ACC112 (cell line): ENCODE measurements at regions not wholly inside any gene's neighbourhood (a gene's known extent, or its start where the extent isn't known, plus 50 kb on each side); places are given as distances from the start of the nearest gene placed in this dataset.

ENCODE experiments used
- H2AFZ ChIP-seq: fragments of 200-600 bp; sonication (generic); one replicate; pipeline ENCODE4 v1.6.0; 2017; ENCODE audit warnings: antibody characterized with exemption, low read length; ENCODE audit not compliant: unreplicated experiment
- H3K27ac ChIP-seq: fragments of 200-600 bp; sonication (generic); 2 replicates; pipeline ENCODE4 v1.5.1; 2014; ENCODE audit warnings: low read depth, mild to moderate bottlenecking, antibody characterized with exemption, low read length, moderate library complexity
- H3K27me3 ChIP-seq: fragments of 200-600 bp; sonication (generic); 2 replicates; pipeline ENCODE4 v1.6.1; 2014; ENCODE audit warnings: mild to moderate bottlenecking, antibody characterized with exemption, low read length, moderate library complexity, mixed read lengths; ENCODE audit not compliant: insufficient read depth
- H3K36me3 ChIP-seq: fragments of 200-600 bp; sonication (generic); 2 replicates; pipeline ENCODE4 v1.6.1; 2016; ENCODE audit warnings: mild to moderate bottlenecking, antibody characterized with exemption, low read length, moderate library complexity, mixed read lengths; ENCODE audit not compliant: insufficient read depth
- H3K4me1 ChIP-seq: fragments of 200-600 bp; sonication (generic); one replicate; pipeline ENCODE4 v1.6.1; 2016; ENCODE audit warnings: low read length, mixed read lengths; ENCODE audit not compliant: insufficient read depth, unreplicated experiment, control insufficient read depth
- H3K4me3 ChIP-seq: fragments of 200-600 bp; sonication (generic); 2 replicates; pipeline ENCODE4 v1.5.1; 2014; ENCODE audit warnings: mild to moderate bottlenecking, low read depth, low read length
- H3K79me2 ChIP-seq: fragments of 200-600 bp; sonication (generic); one replicate; pipeline ENCODE4 v1.6.0; 2016; ENCODE audit warnings: low read length; ENCODE audit not compliant: control insufficient read depth, unreplicated experiment, insufficient read depth

GRCh38 chr6:165920896-165921671, 246.6 kb downstream of the TBXT start:
- Histone ChIP-seq H3K4me3 (no peak overlapping the region), H3K79me2 (no peaks in the 10 kb centered on the region), H3K27ac (peak overlapping the region; percentile 83), H3K36me3 (no peaks in the 10 kb centered on the region), H3K4me1 (peaks cover 24% of the 10 kb centered on the region), H2AFZ (no peak overlapping the region), H3K27me3 (no peaks in the 10 kb centered on the region)

GRCh38 chr6:165917576-165917975, 250.1 kb downstream of the TBXT start:
- Histone ChIP-seq H3K36me3 (no peaks in the 10 kb centered on the region), H2AFZ (no peak overlapping the region), H3K4me1 (peaks cover 17% of the 10 kb centered on the region), H3K27me3 (no peaks in the 10 kb centered on the region), H3K79me2 (no peaks in the 10 kb centered on the region), H3K27ac (no peak overlapping the region), H3K4me3 (no peak overlapping the region)

DNA sequence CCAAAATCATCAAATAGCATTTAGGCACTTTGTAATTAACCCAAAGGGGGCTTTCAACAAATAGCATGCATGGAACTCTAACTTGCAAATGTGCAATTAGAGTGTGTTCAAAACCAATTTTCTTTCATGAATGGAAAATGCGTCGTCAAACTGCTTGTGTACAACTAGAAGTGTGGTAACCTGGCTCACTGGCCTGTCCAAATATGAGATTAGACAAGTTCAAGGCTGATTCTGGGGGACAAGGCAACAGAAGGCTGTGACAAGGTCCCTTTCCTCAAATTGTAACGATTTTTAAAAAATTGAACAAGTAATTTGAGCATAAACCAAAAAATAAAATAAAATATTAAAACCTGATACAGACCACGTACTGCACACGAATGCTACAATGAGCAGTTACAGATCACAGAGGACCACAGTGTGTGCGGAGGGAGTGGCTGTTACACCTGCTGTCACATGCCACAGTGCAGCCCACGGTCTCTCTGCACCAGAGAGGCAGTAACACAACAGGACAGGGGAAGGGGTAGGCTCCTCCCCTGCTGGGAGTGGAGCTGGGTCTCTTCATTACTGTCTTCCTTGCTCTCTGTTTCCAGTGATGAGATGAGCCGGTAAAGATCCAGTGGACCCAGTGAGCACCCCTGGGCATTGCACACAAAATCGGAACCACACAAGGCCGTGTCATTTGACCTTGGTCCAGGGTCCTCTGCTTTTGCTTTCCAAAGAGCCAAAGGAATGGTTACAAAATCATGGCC, 252.2 kb upstream of the PDE10A start:
- no peaks in the 10 kb centered on the region for H3K79me2 ChIP-seq
- no peaks in the 10 kb centered on the region for H3K27me3 ChIP-seq
- H3K27ac ChIP-seq, result no peak overlapping the region
- no peak overlapping the region for H3K4me3 ChIP-seq
- H2AFZ ChIP-seq, result no peak overlapping the region
- H3K4me1 ChIP-seq, result no peaks in the 10 kb centered on the region
- no peaks in the 10 kb centered on the region for H3K36me3 ChIP-seq

DNA sequence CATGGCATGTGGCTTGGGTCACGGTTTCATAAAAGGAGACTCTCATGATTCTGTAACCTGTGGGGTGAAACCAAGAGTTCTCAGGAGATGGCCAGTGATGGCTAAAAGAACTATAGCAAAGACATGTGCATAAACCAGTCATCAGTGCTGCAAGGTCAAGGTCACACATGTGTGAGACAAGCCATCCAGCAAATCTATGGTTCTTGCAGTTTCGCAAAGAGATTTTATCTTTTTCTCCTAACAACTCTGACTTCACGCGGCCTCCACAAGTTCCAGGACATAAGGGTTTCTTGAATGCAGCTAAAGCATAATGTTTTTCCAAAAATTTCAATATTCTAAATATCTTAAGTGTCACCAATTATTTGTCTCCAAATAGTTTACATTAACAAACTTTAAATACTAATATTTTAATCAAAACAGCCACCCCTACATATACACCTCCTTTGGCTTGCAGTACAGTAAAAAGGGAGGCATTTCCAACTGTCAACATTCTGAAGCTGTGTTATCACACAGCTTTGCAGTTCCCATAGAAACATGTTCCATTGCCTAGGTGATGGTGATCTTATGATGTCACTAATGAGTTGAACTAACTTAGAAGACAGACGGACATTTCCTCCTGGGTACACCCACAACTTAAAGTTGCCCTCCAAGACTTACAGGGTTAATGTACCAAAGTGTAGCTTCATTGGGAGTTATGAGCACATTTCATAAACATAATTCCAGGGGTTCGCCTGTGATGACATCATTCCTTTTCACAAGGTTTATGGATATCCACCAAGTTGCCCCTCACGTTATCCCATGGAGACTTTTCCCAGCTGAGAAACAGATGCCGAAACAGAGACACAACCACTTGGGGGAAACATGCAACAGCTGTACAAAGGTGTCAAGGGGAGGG, 250.9 kb upstream of the PDE10A start:
- Histone ChIP-seq H3K27ac (no peak overlapping the region), H3K79me2 (no peaks in the 10 kb centered on the region), H3K27me3 (no peaks in the 10 kb centered on the region), H2AFZ (no peak overlapping the region), H3K4me1 (no peaks in the 10 kb centered on the region), H3K36me3 (no peaks in the 10 kb centered on the region), H3K4me3 (no peak overlapping the region)

GRCh38 chr6:165910184-165910966, 247.3 kb upstream of the PDE10A start:
- H3K4me3 ChIP-seq, result no peak overlapping the region
- no peaks in the 10 kb centered on the region for H3K4me1 ChIP-seq
- H3K27ac ChIP-seq, result no peak overlapping the region
- H3K79me2 ChIP-seq, result no peaks in the 10 kb centered on the region
- H2AFZ ChIP-seq, result no peak overlapping the region
- no peaks in the 10 kb centered on the region for H3K27me3 ChIP-seq
- no peaks in the 10 kb centered on the region for H3K36me3 ChIP-seq

GRCh38 chr6:165906736-165907135, 243.7 kb upstream of the PDE10A start:
- Histone ChIP-seq H2AFZ (no peak overlapping the region), H3K27me3 (no peaks in the 10 kb centered on the region), H3K79me2 (no peaks in the 10 kb centered on the region), H3K27ac (no peak overlapping the region), H3K36me3 (no peaks in the 10 kb centered on the region), H3K4me3 (no peak overlapping the region), H3K4me1 (no peaks in the 10 kb centered on the region)

- Histone ChIP-seq H3K4me3 (no peak overlapping the region), H2AFZ (no peak overlapping the region), H3K4me1 (no peaks in the 10 kb centered on the region), H3K79me2 (no peaks in the 10 kb centered on the region), H3K27me3 (no peaks in the 10 kb centered on the region), H3K27ac (no peak overlapping the region), H3K36me3 (no peaks in the 10 kb centered on the region)
These were observed 242.7 kb upstream of the PDE10A start for GRCh38 chr6:165905744-165906143.

DNA sequence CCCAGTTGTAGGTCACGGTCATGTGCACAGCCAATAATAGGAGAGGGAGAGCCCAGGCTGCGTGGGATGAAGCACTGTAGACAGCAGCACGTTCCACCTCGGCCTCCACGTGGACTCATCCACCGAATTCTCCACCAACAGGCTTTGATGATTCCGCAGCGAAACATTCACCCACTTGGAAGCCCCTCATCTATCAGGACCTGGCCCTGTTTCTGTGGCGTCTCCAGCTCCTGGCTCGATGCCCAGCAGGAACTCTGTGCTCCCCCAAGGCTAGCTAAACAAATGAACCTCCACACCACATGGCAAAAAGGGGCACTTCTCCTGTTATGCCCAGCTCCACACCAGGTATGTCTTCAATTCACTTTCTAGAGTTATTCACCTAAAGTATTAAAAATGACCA, 237.9 kb upstream of the PDE10A start:
- Histone ChIP-seq H3K4me1 (no peaks in the 10 kb centered on the region), H3K4me3 (no peak overlapping the region), H2AFZ (no peak overlapping the region), H3K79me2 (no peaks in the 10 kb centered on the region), H3K36me3 (no peaks in the 10 kb centered on the region), H3K27me3 (no peaks in the 10 kb centered on the region), H3K27ac (no peak overlapping the region)

DNA sequence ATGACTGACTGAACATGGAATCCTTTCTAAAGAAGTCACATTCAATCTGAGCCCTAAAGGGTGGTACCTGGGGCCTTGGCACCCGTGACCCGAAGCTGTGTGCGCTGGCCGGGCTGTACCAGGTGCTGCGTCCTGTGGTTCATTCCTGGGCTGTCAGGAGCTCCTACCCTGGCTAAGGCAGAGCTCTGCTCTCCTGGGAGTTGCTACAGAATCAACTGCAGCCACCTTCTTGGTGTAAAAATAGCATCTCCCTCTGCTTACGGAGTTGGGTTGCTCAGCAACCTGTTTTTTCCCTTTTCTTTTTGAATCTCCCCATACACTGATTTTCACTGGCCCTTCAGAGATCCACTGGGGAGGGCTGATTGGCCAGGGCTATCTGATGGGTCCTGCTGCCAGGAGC, 236.6 kb upstream of the PDE10A start:
- H3K79me2 ChIP-seq, result no peaks in the 10 kb centered on the region
- no peak overlapping the region for H3K4me3 ChIP-seq
- no peaks in the 10 kb centered on the region for H3K36me3 ChIP-seq
- no peak overlapping the region for H2AFZ ChIP-seq
- H3K4me1 ChIP-seq, result no peaks in the 10 kb centered on the region
- no peak overlapping the region for H3K27ac ChIP-seq
- H3K27me3 ChIP-seq, result no peaks in the 10 kb centered on the region
